ENCODE measurements at regions not wholly inside any gene's neighbourhood (a gene's known extent, or its start where the extent isn't known, plus 50 kb on each side); places are given as distances from the start of the nearest gene placed in this dataset.

- TF ChIP-seq EZH2 (IDR thresholded peaks at IDR 0.05; ENCODE audit: borderline replicate concordance, low read depth, low read length, severe bottlenecking): no peak
- no peak for TF ChIP-seq POLR2A (IDR thresholded peaks at IDR 0.05; ENCODE audit: low read depth, low read length)
- TF ChIP-seq CTCF (IDR thresholded peaks at IDR 0.05; ENCODE audit: extremely low read depth in 1 of 2, insufficient read depth in 1 of 2, low read depth in 1 of 2, low read length in 2 of 2): no peak
- no peak for TF ChIP-seq POLR2AphosphoS5 (IDR thresholded peaks at IDR 0.05; ENCODE audit: insufficient read depth, low read depth, low read length)
- TF ChIP-seq FOS (IDR thresholded peaks at IDR 0.05; ENCODE audit: borderline replicate concordance, insufficient read depth, low read length): no peak
These were observed 223.9 kb upstream of the RXFP2 start for GRCh38 chr13:31515427-31515826.

All from endothelial cell of umbilical vein (primary cell).